HG02798 (cell line): ENCODE measurements at regions not wholly inside any gene's neighbourhood (a gene's known extent, or its start where the extent isn't known, plus 50 kb on each side); places are given as distances from the start of the nearest gene placed in this dataset.
"Not testable (repeated sequence)": the region's sequence is repeated elsewhere in the genome, so short reads cannot be mapped to it uniquely, and the experiment has no call there.

ENCODE experiments used
- ATAC-seq: cut with Tn5 transposase; IDR thresholded peaks from one replicate; pipeline ENCODE4 v1.9.1; 2021; ENCODE audit warnings: mild to moderate bottlenecking; ENCODE audit not compliant: unreplicated experiment, poor library complexity

DNA sequence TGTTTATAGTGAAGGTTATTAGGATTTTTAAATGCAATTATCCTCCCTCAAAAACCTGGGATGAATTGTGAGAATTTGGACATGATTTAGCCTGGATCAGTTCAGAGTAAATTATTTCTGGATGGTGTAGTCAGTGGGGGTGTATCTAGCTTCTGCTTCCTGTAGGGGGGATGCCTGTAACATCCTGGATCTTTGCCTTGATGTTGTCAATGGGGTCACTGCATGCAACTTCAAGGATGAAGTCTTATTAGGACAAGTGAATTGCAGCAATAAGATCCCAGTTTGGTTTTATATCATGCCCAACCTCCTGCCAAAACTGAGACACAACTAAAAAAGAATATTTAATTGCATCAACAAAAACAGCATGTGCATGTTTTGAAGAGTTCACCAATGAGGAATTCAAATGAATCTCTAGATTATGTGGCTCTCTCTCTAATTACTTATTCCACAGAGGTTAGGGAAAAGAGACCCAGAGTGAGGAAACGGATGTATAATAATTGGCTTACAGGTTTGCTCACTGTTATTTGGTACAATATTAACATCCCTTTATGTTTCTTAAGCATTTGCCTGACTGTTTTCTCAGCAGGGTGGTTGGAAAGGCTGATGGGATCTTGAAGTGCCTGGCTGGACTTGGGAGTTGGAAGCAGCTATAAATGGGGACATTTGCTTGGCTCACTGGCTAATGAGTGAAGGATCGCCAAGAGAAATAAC is 159.8 kb downstream of the HS3ST3B1 start:
- no peak for ATAC-seq

DNA sequence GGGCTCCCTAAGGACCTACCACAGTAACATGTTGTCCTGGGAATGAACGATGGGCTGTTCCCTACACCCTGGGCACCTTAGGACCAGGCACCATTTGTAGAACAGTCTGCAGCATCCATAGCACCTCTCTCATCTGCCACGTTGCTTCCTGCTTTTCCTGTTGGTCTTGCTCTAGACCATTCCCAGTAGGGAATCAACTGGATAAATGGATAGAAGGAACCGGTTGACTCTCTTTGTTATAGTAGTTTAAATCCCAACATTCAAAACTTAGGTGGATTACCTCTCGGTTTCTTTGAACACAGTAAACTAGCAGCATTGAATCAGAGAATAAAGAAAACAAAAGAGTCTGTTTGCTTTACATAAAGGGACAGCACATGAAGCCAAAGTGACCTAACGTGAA is 159.1 kb downstream of the HS3ST3B1 start:
- no peak for ATAC-seq

DNA sequence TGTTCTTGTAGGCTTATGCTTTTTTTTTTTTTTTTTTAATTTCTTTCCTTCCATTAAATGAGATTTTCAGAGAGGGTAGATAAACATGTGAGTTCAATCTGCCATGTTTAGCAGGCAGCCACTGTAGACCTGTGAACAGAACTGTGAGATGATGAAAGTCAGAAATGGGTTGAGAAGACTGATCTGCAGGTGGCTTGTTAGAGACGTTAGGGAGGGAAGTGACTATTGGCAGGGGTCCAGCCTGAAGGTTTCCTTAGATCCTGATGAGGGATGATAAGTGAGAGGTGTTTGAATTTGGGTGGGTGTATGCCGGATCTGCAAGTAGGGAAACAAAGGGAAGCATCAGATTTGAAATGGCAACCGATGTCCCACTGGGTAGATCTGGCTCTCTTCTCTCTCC is 157.8 kb downstream of the HS3ST3B1 start:
- no peak for ATAC-seq

DNA sequence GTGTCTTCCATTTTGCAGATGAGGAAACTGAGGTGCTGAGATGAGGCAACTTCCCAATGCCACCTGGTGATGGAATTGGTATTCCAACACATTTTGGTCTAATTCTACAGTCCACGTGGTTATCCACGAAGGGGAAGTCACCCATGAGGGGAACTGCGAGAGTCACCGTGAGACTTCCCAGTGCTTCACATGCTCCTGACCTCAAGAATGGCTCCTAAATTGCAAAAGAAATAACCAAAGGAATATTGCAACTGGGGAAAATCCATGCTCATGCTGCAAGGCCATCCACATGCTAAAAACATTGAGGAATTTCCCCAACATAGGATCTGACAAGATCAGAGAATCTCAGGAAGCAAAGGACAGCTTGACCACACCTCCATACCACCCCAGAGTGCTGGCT is 153.9 kb downstream of the HS3ST3B1 start:
- no peak for ATAC-seq

DNA sequence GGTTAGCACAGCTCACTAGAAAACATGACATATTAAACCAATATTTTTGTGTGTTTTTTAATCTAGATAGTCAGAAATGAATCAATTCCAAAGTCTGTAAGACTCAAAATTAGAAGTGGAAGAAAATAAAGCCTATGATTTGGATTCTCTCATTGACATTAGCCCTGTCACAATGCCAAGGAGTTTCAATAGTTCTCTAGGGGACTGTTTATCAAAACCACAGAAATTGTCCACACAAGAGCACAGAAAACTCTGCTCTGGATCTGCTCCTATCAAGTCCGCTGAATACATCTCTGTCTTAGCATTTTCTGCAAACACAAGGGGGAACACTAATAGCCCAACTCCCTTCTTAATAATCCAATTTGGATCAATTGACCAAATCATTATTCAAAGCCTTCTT is 152.0 kb downstream of the HS3ST3B1 start:
- ATAC-seq: no peak

DNA sequence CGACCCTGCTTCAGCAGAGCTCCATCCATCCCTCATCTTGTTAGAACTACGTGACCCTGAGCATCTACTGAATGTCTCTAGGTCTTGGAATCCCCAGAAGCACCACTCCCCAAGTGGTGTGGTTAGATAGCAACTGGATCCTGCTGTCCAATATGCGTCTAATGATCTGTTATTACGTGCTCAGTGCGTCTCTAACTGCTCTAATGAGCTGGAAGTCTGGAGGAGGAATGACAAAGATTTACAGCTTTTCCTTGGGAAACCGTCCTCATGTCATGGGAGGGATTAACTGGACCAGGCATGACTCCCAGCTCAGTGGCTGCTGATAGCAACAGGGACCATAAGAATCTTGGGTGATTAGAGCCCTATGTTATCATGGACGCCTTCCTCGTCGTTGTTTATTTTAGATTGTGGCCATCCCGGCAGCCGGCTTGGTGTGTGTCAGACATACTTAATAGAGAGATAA is 150.9 kb downstream of the HS3ST3B1 start:
- no peak for ATAC-seq

DNA sequence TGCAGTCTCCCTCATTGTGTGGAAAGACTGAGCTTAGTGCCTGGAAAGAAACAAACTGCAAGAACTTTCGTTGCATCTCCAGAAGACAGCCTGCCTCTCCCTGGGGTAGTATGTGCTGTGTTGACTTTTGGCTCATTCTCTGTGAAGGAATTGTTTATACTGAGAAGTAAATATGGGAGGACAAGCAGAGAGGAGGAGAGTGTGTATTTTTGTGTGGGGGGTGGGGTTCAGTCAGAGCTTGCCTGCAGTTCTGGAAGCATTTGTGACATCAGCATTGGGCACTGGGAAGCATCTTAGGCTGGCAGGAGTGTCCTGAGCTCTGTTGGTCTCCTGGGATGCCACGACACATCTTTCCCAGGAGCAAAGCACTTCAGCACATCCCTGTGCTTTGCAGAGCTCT is 147.9 kb downstream of the HS3ST3B1 start:
- no peak for ATAC-seq

DNA sequence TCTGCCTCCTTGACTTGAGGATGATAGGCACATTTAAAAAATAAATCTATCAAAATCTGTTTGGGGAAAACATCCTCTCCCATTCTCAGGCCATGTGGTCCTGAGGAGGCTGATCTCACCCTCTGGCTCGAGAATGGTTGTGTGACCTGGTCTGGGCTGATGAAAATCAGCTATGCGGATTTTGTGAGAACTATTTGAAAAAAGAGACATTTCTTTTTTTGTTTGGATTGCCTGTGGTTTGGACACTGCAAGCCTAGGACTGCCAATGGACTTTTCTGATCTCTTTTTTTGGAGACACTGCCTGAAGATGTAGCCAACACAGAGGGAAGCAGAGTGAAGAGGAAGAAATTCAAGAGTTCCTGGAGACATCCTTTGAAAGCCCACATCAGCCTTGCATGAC is 145.9 kb downstream of the HS3ST3B1 start:
- ATAC-seq: no peak

DNA sequence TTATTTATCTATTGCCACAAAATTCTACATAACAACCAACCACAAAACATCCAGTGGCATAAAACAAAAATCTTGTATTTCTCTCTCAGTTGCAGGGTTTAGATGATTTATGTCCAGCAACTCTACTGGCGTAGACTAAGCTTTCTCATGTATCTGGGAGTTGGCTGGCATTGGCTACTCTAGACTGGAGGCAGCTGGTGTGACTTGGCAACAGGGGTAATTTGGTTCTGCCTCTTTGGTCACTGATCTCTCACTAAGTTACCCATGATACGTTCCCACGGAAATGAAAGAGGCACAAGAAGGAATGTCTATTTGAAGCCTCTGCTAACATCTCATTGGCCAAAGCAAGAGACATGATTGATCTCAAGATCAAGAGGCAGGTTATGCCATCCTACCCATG is 144.0 kb downstream of the HS3ST3B1 start:
- no peak for ATAC-seq

DNA sequence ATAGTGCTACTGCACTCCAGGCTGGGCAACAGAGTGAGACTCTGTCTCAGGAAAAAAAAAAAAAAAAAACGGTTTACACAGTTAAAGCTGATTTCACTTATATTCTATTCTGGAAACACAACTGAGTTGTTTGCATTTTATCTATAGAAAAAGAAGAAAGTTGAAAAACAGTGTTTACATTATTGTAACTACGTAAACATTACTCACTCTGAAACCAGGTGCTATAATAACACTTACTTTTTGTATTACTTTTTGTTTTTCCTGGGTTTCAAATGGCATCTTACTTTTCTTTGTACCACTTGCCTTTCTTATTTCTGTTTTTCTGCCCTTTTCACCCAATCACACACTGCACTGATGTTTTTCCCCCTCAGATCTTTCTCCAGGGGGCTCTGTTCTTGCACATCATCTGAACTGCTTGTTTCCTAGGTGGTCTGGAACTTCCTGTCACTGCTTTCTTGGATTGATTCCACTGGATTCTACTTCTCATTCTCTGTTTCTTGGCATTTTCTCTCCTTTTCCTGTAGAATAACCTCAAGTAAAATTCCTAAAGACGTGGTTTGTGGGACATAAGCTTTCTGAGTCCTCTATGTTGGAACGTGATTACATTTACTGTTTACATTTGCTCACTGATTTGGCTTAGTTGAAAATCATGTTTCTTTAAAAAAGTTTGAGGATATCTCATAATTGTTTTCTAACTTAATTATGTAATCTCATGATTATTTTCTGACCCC is 142.1 kb downstream of the HS3ST3B1 start:
- ATAC-seq: no peak

DNA sequence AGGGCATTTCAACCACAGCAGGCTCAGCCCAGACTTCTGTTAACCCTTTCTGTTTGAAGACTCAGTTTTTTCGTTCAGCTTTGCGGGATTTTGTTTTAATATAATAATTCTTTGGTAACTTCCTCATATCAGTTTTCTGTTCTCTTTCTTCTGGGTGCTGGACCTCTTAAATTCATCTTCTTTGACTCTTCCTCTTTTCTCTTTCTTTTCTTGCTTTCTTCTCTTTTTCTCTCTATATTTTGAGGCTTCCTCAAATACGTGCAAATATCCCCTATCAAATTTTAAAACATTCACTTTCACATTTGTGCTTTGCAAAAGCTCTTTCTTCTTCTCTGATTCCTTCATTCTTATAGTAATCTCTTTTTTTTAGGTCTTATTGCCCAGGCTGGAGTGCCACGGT is 136.3 kb downstream of the HS3ST3B1 start:
- no peak for ATAC-seq

DNA sequence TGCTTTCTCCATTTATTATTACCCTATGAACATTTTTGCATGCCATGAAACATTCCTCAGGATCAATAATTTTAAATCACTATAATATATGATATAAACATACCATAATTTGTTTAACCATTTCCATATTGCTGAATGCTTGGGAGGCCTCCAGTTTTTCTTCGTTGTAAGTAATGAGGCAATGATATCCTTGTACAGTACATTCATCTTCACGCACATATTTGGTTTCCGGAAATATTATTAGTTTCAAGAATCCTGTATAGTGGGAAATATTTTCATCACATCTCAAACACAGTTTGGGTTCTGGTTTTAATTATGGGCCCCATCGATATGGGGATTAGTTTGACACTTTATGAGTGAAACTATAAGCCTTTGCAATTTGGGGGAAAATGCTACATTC is 135.4 kb downstream of the HS3ST3B1 start:
- ATAC-seq: no peak

DNA sequence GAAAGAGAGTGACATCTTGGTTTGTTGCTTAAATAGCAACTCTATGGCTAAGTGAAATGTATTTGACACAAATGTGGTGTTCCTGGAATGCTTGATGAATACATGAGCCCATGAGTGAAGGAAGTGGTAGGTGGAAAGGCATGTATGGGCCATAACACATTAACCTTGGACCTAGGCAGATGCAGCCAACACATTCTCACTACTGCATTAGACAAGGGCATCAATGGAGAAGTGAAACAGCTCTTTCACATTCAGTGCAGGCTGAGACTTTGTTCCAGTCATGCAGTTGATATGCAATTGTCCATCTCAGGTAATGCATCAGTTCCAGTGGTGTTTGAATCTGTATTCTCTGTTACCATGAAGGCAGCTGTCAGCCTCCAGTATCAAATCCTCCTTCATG is 133.6 kb downstream of the HS3ST3B1 start:
- peak; percentile 50 for ATAC-seq

DNA sequence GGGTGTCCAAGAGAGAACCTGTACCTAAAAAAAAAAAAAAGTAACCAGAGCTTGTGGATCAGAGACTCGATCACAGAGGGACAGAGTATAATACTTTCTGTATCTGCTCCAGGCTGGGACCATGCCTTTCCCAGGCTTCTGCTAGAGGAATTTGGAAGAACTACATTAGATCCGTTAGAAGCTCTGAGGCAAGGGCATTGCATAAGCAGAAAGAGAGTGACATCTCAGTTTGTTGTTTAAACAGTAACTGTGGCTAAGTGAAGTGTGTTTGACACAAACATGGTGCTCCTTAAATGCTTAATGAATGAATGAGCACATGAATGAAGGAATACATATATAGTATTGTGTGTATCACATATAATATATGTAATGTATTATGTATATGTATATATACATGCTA is 131.2 kb downstream of the HS3ST3B1 start:
- no peak for ATAC-seq

DNA sequence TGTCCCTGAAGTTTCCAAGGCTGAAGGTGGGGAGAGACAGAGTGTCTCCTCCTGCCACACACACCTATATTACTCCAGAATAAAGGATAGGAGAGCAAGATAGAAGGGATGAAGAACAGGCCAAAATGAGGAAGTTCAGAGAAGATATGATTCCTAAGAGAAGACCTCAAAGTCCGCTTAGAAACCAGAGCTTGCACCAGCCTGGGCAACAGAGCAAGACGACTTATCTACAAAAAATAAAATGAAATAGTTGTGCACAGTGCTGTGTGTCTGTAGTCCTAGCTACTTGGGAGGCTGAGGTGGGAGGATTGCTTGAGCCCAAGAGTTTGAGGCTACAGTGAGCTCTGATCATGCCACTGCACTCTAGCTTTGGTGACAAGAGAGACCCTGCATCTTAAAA is 128.2 kb downstream of the HS3ST3B1 start:
- no peak for ATAC-seq

DNA sequence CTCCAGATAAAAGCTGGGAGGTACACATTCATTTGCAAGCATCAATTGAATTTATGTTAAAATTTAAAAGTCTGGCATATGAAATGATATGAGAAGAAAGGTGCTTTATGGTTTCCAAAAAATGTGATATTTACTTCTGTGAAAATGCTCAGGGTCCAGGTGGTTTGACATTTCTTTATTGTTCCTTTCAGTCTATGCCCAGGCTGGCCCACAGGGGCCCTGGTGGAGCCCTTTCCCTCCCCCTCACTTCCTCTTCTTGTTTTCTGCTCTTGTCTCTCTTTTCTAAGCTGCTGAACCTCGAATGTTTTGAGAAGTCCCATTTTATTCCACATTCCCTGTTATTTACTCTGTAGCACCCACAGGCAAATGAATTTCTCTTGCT is 127.8 kb downstream of the HS3ST3B1 start:
- no peak for ATAC-seq

DNA sequence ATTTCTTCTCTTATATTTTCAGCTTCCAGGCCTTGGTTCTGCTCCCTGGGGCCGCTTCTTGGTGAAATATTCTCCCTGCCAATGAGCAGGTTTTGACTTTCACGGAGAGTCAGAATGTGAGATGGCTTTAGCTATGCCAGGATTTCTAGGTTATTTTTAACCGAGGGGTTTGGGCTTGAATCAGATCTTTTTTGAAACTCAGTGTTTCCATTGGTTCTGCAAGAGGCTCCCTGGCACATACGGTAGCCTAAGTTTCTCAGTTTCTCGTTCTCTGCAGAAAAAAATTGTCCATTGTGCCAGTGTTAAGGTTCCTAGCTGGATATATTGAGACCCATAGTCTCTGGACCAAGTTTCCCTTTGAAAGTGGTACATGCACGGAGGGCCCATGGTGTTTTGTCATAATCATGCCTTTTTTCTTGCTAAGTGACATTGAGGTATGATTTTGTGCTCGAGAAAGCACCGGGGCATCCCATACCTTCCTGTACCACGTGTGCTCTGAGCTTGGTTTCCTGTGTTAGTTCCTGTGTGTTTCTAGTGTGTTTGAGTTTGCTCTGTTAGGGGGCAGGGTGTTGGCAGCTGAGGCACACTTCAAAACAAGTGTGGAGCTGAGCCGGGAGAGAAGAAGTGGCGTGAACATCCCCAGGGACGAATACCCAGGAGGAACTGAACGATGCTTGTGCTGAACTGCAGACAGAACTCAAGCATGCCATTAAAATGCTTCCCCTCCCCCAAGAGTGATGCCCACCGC is 127.2 kb downstream of the HS3ST3B1 start:
- ATAC-seq: peak; percentile 61

DNA sequence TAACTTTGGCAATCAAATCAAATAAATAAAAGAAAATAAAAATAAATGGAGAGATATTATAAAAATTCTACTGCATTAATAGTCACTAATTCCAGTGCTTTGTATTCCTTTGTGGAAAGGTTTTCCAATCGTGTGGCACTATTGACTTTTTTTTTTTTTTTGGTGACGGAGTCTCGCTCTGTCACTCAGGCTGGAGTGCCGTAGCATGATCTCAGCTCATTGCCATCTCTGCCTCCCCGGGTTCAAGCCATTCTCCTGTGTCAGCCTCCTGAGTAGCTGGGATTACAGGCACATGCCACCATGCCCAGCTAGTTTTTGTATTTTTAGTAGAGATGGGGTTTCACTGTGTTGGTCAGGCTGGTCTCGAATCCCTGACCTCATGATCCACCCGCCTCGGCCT is 122.3 kb downstream of the HS3ST3B1 start:
- ATAC-seq: not testable (repeated sequence)

DNA sequence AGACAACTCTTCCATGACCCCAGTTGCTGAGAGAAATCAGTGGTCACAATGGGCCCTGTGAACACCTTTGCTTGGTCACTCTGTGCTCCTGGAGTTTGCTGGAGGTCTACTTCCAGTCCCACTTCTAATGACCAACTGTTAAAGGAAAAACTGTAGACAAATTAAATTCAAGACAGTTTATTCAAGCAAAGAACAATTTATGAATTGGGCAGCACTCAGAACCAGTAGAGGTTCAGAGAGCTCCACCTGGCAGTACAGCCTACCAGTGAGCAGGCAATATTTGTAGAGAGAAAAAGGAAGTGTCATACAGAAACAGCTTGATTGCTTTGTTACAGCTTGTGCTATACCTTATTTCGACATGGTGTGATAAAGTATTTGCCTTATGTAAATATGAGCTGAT is 116.5 kb downstream of the HS3ST3B1 start:
- ATAC-seq: no peak

DNA sequence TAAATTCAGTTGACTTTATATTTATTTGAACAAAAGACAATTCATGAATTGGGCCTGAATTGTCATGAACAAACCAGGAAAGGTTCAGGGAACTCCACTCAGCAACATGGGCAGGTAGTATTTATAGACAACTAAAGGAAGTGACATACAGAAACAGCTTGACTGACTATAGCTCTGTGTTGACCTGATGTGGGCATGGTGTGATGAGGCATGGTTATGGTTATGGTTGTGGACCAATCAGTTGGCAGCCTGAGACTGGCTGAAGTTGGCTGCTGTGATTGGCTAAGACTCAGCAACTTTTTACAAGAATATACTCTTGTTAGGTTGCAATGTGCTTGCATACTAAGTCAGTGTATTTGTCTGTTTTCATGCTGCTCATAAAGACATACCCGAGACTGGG is 108.4 kb downstream of the HS3ST3B1 start:
- ATAC-seq: no peak

DNA sequence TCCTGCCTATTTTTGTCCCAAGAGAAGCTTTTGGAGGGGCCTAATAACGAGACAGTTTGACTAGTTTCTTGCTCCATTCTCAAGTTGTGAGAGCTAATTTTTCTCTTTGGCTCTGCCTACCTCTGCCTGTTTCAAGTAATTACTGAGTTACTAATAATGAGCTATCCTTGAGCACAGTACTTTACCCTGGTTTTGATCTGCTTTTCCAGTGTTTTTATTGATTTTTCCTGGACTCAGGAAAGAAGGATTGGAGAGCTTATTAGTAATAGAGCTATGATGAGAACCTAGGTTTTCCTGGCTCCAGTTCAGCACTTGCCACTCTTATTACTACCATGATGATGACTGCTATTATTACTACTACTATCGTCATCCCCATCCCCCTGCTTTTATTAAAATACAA is 106.7 kb downstream of the HS3ST3B1 start:
- no peak for ATAC-seq
